Psoas muscle (tissue), 7 donors: ENCODE measurements at regions not wholly inside any gene's neighbourhood (a gene's known extent, or its start where the extent isn't known, plus 50 kb on each side); places are given as distances from the start of the nearest gene placed in this dataset.

ENCODE experiments used
- ATAC-seq, 4 donors: fragments of 200-7000 bp; cut with Tn5 transposase; one replicate each; pipeline ENCODE4 v1.9.1; 2020; ENCODE audit warnings: moderate library complexity in 3 of 4, mild to moderate bottlenecking in 2 of 4
- DNase-seq, 2 donors: peaks; one replicate each; pipeline ENCODE4 v3.0.0-alpha.2; 2020
- H3K27ac ChIP-seq: fragments of 200-600 bp; one replicate; pipeline ENCODE4 v1.8.0; 2022
- H3K27me3 ChIP-seq, 3 donors: fragments of 200-600 bp in 1 of 3; one replicate each; pipeline versions ENCODE4 v1.6.1 to v1.8.0; 2013 to 2022; ENCODE audit warnings: low read length in 2 of 3, mild to moderate bottlenecking in 2 of 3, moderate library complexity in 1 of 3; ENCODE audit not compliant: insufficient read depth in 3 of 3
- H3K36me3 ChIP-seq, 2 donors: fragments of 200-600 bp in 1 of 2; one replicate each; pipeline versions ENCODE4 v1.6.1 to v1.8.0; 2013 to 2022; ENCODE audit warnings: low read depth in 1 of 2, mild to moderate bottlenecking in 1 of 2, moderate library complexity in 1 of 2; ENCODE audit not compliant: insufficient read depth in 1 of 2
- H3K4me1 ChIP-seq: fragments of 200-600 bp; one replicate; pipeline ENCODE4 v1.8.0; 2022
- H3K4me3 ChIP-seq: fragments of 200-600 bp; one replicate; pipeline ENCODE4 v1.8.0; 2022; ENCODE audit warnings: mild to moderate bottlenecking
- H3K9me3 ChIP-seq: fragments of 200-600 bp; one replicate; pipeline ENCODE4 v1.8.0; 2022
- WGBS, 3 donors: extraction: QIAGEN DNeasy Blood & Tissue Kit; methylation state at CpG; one replicate each; pipeline versions ENCODE4 v1.1.6 to v1.1.7; 2013; 5-methylcytosine and 5-hydroxymethylcytosine counted together
- intact Hi-C, 2 donors: fragments of 100-400 bp; cut with DNase I; formaldehyde crosslinking; loops; one replicate each; pipeline versions ENCODE4 v1.11.0 to v1.14.2; 2022
- TF ChIP-seq, protein P1 (sequence below): fragments of 200-600 bp; IDR thresholded peaks from one replicate; pipeline ENCODE4 v1.8.0; 2022; ENCODE audit warnings: antibody characterized with exemption
- donor health status: healthy with polysubstance abuse.
- donor health status: DM: no; HTN: no; CAD: no; lungs with moderate emphysema.
- donor health status: Bipolar disorder and iron deficiency.
- donor health status: healthy.
- donor health status: DM: yes; HTN: yes; CAD: no.
- donor health status: DM: no; HTN: no; CAD: no.
- donor health status: DM: yes; HTN: yes; CAD: no.

DNA sequence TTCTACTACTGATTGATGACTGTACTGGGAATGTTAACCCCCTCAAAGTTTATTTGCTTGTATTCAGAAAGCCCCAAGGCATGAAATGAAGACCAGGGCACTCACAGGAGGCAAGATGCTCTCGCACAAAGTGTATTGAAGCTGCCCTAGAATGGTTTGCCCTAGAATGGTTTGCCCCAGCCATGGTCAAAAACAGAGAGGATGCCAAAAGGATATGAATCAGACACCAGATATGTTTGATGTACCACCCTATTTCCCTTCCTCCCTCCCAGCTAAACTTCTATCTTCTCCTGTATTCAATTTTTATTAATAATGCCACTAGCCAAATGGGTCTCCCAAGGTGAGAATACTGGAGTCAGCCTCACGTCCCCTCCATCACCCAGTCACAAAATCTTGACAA is 101.3 kb downstream of the TMCO5A start:
- H3K27ac ChIP-seq, result no peak overlapping the region
- H3K36me3 ChIP-seq, result no peaks in the 10 kb centered on the region
- H3K27me3 ChIP-seq, result peaks cover 0 to 3% (median 0%) of the 10 kb centered on the region in 3 donors
- WGBS, 3 donors, result 74 to 80% (median 74%) methylated on average over 2 of the region's 2 CpGs
- DNase-seq (no peak), ATAC-seq (no peak)
- TF ChIP-seq, protein P1, sequence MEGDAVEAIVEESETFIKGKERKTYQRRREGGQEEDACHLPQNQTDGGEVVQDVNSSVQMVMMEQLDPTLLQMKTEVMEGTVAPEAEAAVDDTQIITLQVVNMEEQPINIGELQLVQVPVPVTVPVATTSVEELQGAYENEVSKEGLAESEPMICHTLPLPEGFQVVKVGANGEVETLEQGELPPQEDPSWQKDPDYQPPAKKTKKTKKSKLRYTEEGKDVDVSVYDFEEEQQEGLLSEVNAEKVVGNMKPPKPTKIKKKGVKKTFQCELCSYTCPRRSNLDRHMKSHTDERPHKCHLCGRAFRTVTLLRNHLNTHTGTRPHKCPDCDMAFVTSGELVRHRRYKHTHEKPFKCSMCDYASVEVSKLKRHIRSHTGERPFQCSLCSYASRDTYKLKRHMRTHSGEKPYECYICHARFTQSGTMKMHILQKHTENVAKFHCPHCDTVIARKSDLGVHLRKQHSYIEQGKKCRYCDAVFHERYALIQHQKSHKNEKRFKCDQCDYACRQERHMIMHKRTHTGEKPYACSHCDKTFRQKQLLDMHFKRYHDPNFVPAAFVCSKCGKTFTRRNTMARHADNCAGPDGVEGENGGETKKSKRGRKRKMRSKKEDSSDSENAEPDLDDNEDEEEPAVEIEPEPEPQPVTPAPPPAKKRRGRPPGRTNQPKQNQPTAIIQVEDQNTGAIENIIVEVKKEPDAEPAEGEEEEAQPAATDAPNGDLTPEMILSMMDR, result no peak
- intact Hi-C loops, result no loop called here
- no peaks in the 10 kb centered on the region for H3K9me3 ChIP-seq
- H3K4me3 ChIP-seq, result no peak overlapping the region
- H3K4me1 ChIP-seq, result no peaks in the 10 kb centered on the region

DNA sequence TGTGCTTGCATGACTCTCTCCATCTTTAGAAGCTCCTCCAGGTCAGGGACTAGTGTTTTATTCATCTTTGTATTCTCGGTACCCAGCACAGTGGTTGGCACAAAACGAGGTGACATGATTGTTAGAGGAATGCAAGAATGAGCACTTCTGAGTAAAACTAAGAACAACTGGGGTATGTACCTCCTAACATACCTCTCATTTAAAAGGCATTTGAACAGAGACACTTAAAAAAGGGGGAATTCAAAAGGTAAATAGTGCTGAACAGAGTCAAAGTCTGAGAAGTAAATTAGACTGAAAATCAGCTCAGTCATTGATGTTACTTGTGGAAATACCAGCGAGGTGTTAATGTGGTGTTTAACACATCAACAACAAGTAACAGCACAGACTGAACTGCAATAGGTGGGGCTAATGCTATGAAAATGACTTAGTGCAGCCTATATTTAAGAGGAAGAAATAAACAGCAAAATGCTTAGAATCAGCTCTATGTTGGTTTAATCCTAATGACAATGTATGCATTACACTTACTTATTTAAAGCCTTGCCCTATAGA is 102.4 kb downstream of the TMCO5A start:
- TF ChIP-seq, protein P1, result no peak
- WGBS, 3 donors, result 54 to 69% (median 55%) methylated on average over 3 of the region's 3 CpGs
- peaks cover 0 to 3% (median 0%) of the 10 kb centered on the region in 3 donors for H3K27me3 ChIP-seq
- H3K4me3 ChIP-seq, result no peak overlapping the region
- H3K4me1 ChIP-seq, result no peaks in the 10 kb centered on the region
- no peaks in the 10 kb centered on the region for H3K9me3 ChIP-seq
- DNase-seq, result no peak
- no peak for ATAC-seq
- no peaks in the 10 kb centered on the region for H3K36me3 ChIP-seq
- intact Hi-C loops, result no loop called here
- no peak overlapping the region for H3K27ac ChIP-seq

DNA sequence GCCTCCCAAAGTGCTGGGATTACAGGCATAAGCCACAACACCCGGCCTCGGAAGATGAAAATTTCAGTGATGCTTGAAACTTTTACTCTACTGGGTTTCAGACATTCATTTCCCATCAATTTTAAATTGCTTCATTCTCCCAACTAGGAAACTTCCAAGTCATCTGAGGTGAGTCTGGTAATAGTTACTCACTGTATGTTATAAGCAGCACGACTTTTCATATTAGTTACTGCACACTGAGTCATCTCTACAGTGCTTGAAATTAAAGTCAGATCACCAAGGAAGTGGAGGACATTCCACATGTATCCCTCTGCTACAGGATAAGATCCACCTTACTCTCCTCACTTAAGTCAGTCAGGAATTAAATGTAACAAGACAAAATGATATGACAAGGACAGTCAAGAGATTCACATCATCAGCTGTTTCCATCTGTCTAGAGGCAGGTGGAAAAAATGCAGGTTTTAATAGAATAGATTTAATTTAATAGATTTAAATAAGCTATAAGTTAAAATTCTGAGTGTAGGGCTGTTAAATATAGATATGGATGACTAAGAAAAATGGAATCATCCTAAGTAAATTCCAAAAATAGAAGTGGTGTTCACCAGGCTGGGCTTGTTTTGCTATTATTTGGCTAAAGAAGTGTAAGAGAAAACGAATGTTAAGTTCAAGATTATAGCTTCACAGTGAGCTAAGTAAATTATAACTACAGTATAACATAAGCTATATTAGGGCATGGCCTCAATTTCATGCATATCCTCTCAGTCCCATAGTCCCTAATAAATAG is 104.4 kb downstream of the TMCO5A start:
- DNase-seq, result no peak
- ATAC-seq, result no peak
- Histone ChIP-seq H3K27me3 (peaks cover 0 to 3% (median 0%) of the 10 kb centered on the region in 3 donors), H3K4me1 (no peaks in the 10 kb centered on the region), H3K9me3 (no peaks in the 10 kb centered on the region), H3K27ac (no peak overlapping the region), H3K36me3 (no peaks in the 10 kb centered on the region), H3K4me3 (no peak overlapping the region)
- WGBS, 3 donors, result 68 to 80% (median 71%) methylated on average over 4 of the region's 4 CpGs
- TF ChIP-seq, protein P1, result no peak
- intact Hi-C loops, result no loop called here

DNA sequence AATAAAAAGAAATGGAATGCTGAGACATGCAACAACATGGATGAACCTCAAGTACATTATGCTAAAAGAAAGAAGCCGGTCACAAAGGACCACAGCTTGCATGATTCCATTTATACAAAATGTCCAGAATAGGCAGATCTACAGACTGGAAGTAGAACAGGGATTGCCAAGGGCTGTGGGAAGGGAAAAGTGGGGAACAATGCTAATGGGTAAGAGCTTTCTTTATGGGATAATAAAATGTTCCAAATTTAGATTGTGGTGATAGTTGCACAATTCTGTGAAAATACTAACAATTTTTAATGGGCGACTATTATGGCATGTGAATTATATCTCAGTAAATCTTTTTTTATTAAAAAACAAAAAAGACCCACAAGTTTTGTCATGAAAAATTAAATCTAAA is 106.2 kb downstream of the TMCO5A start:
- Histone ChIP-seq H3K27ac (no peak overlapping the region), H3K9me3 (no peaks in the 10 kb centered on the region), H3K36me3 (no peaks in the 10 kb centered on the region), H3K4me1 (no peaks in the 10 kb centered on the region), H3K4me3 (no peak overlapping the region), H3K27me3 (peaks cover 0 to 3% (median 0%) of the 10 kb centered on the region in 3 donors)
- ATAC-seq (no peak), DNase-seq (no peak)
- WGBS, 3 donors, result 91 to 100% (median 99%) methylated on average over 2 of the region's 2 CpGs
- intact Hi-C loops, result no loop called here
- TF ChIP-seq, protein P1, result no peak
